Body of pancreas (tissue), 4 donors: ENCODE measurements at regions not wholly inside any gene's neighbourhood (a gene's known extent, or its start where the extent isn't known, plus 50 kb on each side); places are given as distances from the start of the nearest gene placed in this dataset.

ENCODE experiments used
- ATAC-seq: fragments of 150-250 bp; one replicate; pipeline ENCODE4 v1.9.1; 2016
- DNase-seq, 4 donors: peaks; one replicate each; pipeline ENCODE4 v3.0.0-alpha.2; 2019
- H3K27ac ChIP-seq, 4 donors: fragments of 200-600 bp; sonication (generic); 1 replicate in 3 of 4; 2 replicates in 1 of 4; pipeline versions ENCODE4 v1.5.1 to v1.6.1; 2016 to 2019; ENCODE audit warnings: mild to moderate bottlenecking in 1 of 4, mixed read lengths in 1 of 4, moderate library complexity in 1 of 4
- H3K27me3 ChIP-seq, 2 donors: fragments of 200-600 bp; sonication (generic); one replicate each; pipeline ENCODE4 v1.6.0; 2016; ENCODE audit warnings: mild to moderate bottlenecking in 1 of 2
- H3K36me3 ChIP-seq, 2 donors: fragments of 200-600 bp; sonication (generic); replicated peaks in 1 of 2; 2 replicates each; pipeline ENCODE4 v1.5.1; 2016; ENCODE audit warnings: low read depth in 2 of 2; ENCODE audit not compliant: insufficient read depth in 1 of 2
- H3K4me1 ChIP-seq: fragments of 200-600 bp; sonication (generic); one replicate; pipeline ENCODE4 v1.6.0; 2016
- H3K4me3 ChIP-seq, 2 donors: fragments of 200-600 bp; sonication (generic); 1 replicate in 1 of 2; 2 replicates in 1 of 2; pipeline ENCODE4 v1.5.1; 2016 to 2019
- H3K9me3 ChIP-seq, 3 donors: fragments of 200-600 bp; sonication (generic); 1 replicate in 2 of 3; 2 replicates in 1 of 3; pipeline ENCODE4 v1.5.1; 2016
- CTCF ChIP-seq, 7 experiments: fragments of 450-650 bp in 4 of 7; fragments of 200-600 bp in 3 of 7; sonication (generic) in 3 of 7; IDR thresholded peaks; one replicate each; pipeline ENCODE4 v1.5.1; 2016 to 2019; ENCODE audit warnings: antibody characterized with exemption in 7 of 7
- POLR2A ChIP-seq, 3 donors: fragments of 450-650 bp; IDR thresholded peaks; one replicate each; pipeline ENCODE4 v1.6.1; 2016; ENCODE audit warnings: antibody characterized with exemption in 3 of 3, mild to moderate bottlenecking in 2 of 3
- WGBS, 2 donors: methylation state at CpG; one replicate each; pipeline ENCODE4 v1.1.5; 2017; 5-methylcytosine and 5-hydroxymethylcytosine counted together
- intact Hi-C: fragments of 100-400 bp; cut with DNase I; formaldehyde crosslinking; loops from one replicate; pipeline ENCODE4 v1.15.1; 2023

- DNase-seq (no peak), ATAC-seq (no peak)
- WGBS, 2 donors = 67 to 68% methylated on average over 2 of the region's 2 CpGs
- Histone ChIP-seq H3K27ac (no peak overlapping the region), H3K36me3 (no peaks in the 10 kb centered on the region), H3K27me3 (no peaks in the 10 kb centered on the region), H3K9me3 (no peaks in the 10 kb centered on the region), H3K4me1 (no peaks in the 10 kb centered on the region), H3K4me3 (no peak overlapping the region)
- TF ChIP-seq CTCF (IDR thresholded peaks at IDR 0.05) (no peak), POLR2A (IDR thresholded peaks at IDR 0.05) (no peak)
- intact Hi-C loops = no loop called here
Observed at GRCh38 chr3:118823626-118824025, 211.0 kb downstream of the IGSF11 start.

DNA sequence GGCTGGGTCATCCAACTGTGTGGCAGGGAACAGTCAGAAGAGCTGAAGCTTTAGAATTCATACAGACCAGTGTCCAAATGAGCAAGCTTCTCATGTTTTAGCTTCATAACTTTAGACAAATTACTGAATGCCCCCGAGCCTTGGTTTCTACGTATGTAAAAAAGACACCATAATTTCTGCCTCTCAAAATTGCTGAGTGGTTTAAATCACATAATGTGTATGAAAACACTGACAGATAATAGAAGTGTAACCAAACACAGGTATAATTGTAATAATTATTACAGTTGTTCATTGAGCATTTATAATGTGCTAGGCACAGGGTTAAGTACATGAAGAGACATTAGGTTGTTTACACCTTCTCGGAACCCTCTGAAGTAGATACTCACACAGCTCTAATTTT is 207.2 kb downstream of the IGSF11 start:
- no peak for ATAC-seq
- no peaks in the 10 kb centered on the region for H3K36me3 ChIP-seq

DNA sequence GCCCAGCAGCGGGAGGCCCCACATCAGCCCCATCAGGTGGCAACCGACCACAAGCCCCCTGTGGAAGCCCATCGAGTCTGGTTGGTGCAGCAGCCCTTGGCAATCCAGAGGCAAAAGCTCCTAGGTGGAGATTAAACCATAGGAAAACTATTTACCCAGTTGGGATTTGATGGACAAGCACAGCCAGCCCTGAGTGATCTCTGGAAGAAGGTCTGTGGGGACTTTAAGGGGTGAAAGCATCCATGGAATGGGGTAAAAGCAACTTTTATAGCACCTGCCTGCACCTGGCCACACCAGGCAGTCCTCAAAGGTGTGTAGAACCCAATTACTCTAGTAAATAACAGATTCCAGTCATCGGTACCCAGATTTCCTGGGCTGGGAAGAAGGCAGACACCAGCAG is 206.3 kb downstream of the IGSF11 start:
- no peak overlapping the region for H3K27ac ChIP-seq
- no peaks in the 10 kb centered on the region for H3K9me3 ChIP-seq
- TF ChIP-seq POLR2A (IDR thresholded peaks at IDR 0.05) (no peak), CTCF (IDR thresholded peaks at IDR 0.05) (no peak)
- DNase-seq (no peak), ATAC-seq (no peak)
- 68 to 71% methylated on average over 4 of the region's 4 CpGs for WGBS, 2 donors
- no peaks in the 10 kb centered on the region for H3K27me3 ChIP-seq
- no peaks in the 10 kb centered on the region for H3K4me1 ChIP-seq
- intact Hi-C loops = no loop called here
- H3K36me3 ChIP-seq = no peaks in the 10 kb centered on the region
- H3K4me3 ChIP-seq = no peak overlapping the region

More for the DNA sequence above, 207.2 kb downstream of the IGSF11 start:
- no peak overlapping the region for H3K27ac ChIP-seq
- no peak overlapping the region for H3K4me3 ChIP-seq
- intact Hi-C loops = no loop called here
- no peaks in the 10 kb centered on the region for H3K27me3 ChIP-seq
- DNase-seq = no peak
- 83 to 93% methylated on average over 3 of the region's 3 CpGs for WGBS, 2 donors
- H3K9me3 ChIP-seq = no peaks in the 10 kb centered on the region
- TF ChIP-seq CTCF (IDR thresholded peaks at IDR 0.05) = no peak
- TF ChIP-seq POLR2A (IDR thresholded peaks at IDR 0.05) = no peak
- H3K4me1 ChIP-seq = no peaks in the 10 kb centered on the region

GRCh38 chr3:118833075-118833474 is 201.6 kb downstream of the IGSF11 start:
- no peak for TF ChIP-seq POLR2A (IDR thresholded peaks at IDR 0.05)
- no peak for TF ChIP-seq CTCF (IDR thresholded peaks at IDR 0.05)
- Histone ChIP-seq H3K9me3 (no peaks in the 10 kb centered on the region), H3K36me3 (no peaks in the 10 kb centered on the region), H3K4me3 (no peak overlapping the region), H3K27ac (no peak overlapping the region), H3K27me3 (no peaks in the 10 kb centered on the region), H3K4me1 (no peaks in the 10 kb centered on the region)
- intact Hi-C loops = no loop called here
- no peak for DNase-seq
- no peak for ATAC-seq
- 31 to 46% methylated on average over 6 of the region's 6 CpGs for WGBS, 2 donors

- H3K9me3 ChIP-seq = peaks cover 0 to 33% (median 0%) of the 10 kb centered on the region in 3 donors
- ATAC-seq = no peak
- H3K4me3 ChIP-seq = no peak overlapping the region
- intact Hi-C loops = no loop called here
- H3K27me3 ChIP-seq = no peaks in the 10 kb centered on the region
- H3K36me3 ChIP-seq = no peaks in the 10 kb centered on the region
- 20% methylated on average over 1 of the region's 1 CpG; no CpG with 5 or more reads in 1 of the 2 donors for WGBS, 2 donors
- no peaks in the 10 kb centered on the region for H3K4me1 ChIP-seq
- no peak overlapping the region for H3K27ac ChIP-seq
- DNase-seq = no peak
- TF ChIP-seq POLR2A (IDR thresholded peaks at IDR 0.05) = no peak
- no peak for TF ChIP-seq CTCF (IDR thresholded peaks at IDR 0.05)
Observed at GRCh38 chr3:118838871-118839270, 195.8 kb downstream of the IGSF11 start.
